ENCODE measurements at regions not wholly inside any gene's neighbourhood (a gene's known extent, or its start where the extent isn't known, plus 50 kb on each side); places are given as distances from the start of the nearest gene placed in this dataset.

- TF ChIP-seq POLR2A (IDR thresholded peaks at IDR 0.05) = no peak
- TF ChIP-seq CTCF (IDR thresholded peaks at IDR 0.05) = no peak
- no peak for TF ChIP-seq EP300 (IDR thresholded peaks at IDR 0.05)
Measured at GRCh38 chr10:43902842-43903241, 254.2 kb upstream of the ZNF32 start.

Data from tibial nerve (tissue), 4 donors.